OCI-LY7 (cell line): ENCODE measurements at regions not wholly inside any gene's neighbourhood (a gene's known extent, or its start where the extent isn't known, plus 50 kb on each side); places are given as distances from the start of the nearest gene placed in this dataset.

Experiments
- BruUV-seq: library from RNA; stranded (reverse); fragments of 400-500 nt; replicated peaks from 2 replicates; lab custom pipeline; 2021; lab: Mats Ljungman, UMichigan
- CTCF ChIA-PET: fragments of 300-600 bp; sonication (Branson Sonifier 250); formaldehyde crosslinking; loops from one replicate; lab custom pipeline; 2022; ENCODE audit warnings: antibody characterized with exemption; ENCODE audit not compliant: unreplicated experiment; lab: Charles Lee
- POLR2A ChIA-PET: fragments of 300-600 bp; sonication (Branson Sonifier 250); formaldehyde crosslinking; loops from one replicate; lab custom pipeline; 2022; ENCODE audit warnings: antibody characterized with exemption; lab: Charles Lee
- DNase-seq: peaks from one replicate; pipeline ENCODE4 v3.0.0-alpha.2; 2015; ENCODE audit warnings: low spot score
- H2AFZ ChIP-seq: fragments of 200-600 bp; sonication (generic), shearing (Covaris generic); 2 replicates; pipeline ENCODE4 v1.6.1; 2014; ENCODE audit warnings: mild to moderate bottlenecking, antibody characterized with exemption, low read length, moderate library complexity
- H3K27ac ChIP-seq: fragments of 200-600 bp; sonication (generic); 2 replicates; pipeline ENCODE4 v1.5.1; 2014; ENCODE audit warnings: mixed run types, low read depth, mild to moderate bottlenecking, moderate library complexity, low read length, inconsistent platforms; ENCODE audit not compliant: poor library complexity, severe bottlenecking
- H3K36me3 ChIP-seq: fragments of 200-600 bp; sonication (generic); 2 replicates; pipeline ENCODE4 v1.6.1; 2014; ENCODE audit warnings: mild to moderate bottlenecking, antibody characterized with exemption, low read length, moderate library complexity, mixed read lengths; ENCODE audit not compliant: insufficient read depth
- H3K4me1 ChIP-seq: fragments of 200-600 bp; sonication (generic); 2 replicates; pipeline ENCODE4 v1.5.1; 2014; ENCODE audit warnings: mild to moderate bottlenecking, low read length; ENCODE audit not compliant: insufficient read depth, poor library complexity, severe bottlenecking
- H3K4me2 ChIP-seq: fragments of 200-600 bp; sonication (generic); 2 replicates; pipeline ENCODE4 v1.6.1; 2014; ENCODE audit warnings: mild to moderate bottlenecking, low read length
- H3K4me3 ChIP-seq: fragments of 200-600 bp; sonication (generic); 2 replicates; pipeline ENCODE4 v1.5.1; 2014; ENCODE audit warnings: mild to moderate bottlenecking, low read depth, low read length; ENCODE audit not compliant: poor library complexity, severe bottlenecking
- H3K79me2 ChIP-seq: fragments of 200-600 bp; sonication (generic); 2 replicates; pipeline ENCODE4 v1.6.1; 2016; ENCODE audit warnings: low read depth, mild to moderate bottlenecking, low read length, moderate library complexity, mixed read lengths; ENCODE audit not compliant: insufficient read depth
- H3K9me2 ChIP-seq: fragments of 200-600 bp; sonication (generic); 2 replicates; pipeline ENCODE4 v1.6.1; 2016; ENCODE audit warnings: mild to moderate bottlenecking, low read length, mixed read lengths; ENCODE audit not compliant: insufficient read depth
- H3K9me3 ChIP-seq: fragments of 200-600 bp; sonication (generic); 2 replicates; pipeline ENCODE4 v1.6.1; 2014; ENCODE audit warnings: mild to moderate bottlenecking, mixed run types, low read length, mixed read lengths
- H4K20me1 ChIP-seq: fragments of 200-600 bp; sonication (generic); 2 replicates; pipeline ENCODE4 v1.6.1; 2014; ENCODE audit warnings: mild to moderate bottlenecking, antibody characterized with exemption, low read length, moderate library complexity, mixed read lengths; ENCODE audit not compliant: insufficient read depth
- CTCF ChIP-seq: fragments of 200-600 bp; sonication (generic); conservative IDR thresholded peaks from 2 replicates; pipeline ENCODE4 v1.5.1; 2014; ENCODE audit warnings: mild to moderate bottlenecking, antibody characterized with exemption, low read length, moderate library complexity, mixed read lengths
- EZH2phosphoT487 ChIP-seq: fragments of 200-600 bp; sonication (generic); IDR thresholded peaks from 2 replicates; pipeline ENCODE4 v1.6.1; 2018; ENCODE audit warnings: low read depth, borderline replicate concordance, mild to moderate bottlenecking, mixed run types, antibody characterized with exemption, low read length, moderate library complexity, mixed read lengths
- intact Hi-C: fragments of 100-400 bp; cut with micrococcal nuclease; formaldehyde crosslinking; loops from one replicate; pipeline ENCODE4 v1.10.0; 2022; ENCODE audit not compliant: unreplicated experiment

GRCh38 chr4:129346734-129347133 is 250.8 kb downstream of the C4orf33 start:
- Histone ChIP-seq H3K27ac (no peak overlapping the region), H4K20me1 (no peaks in the 10 kb centered on the region), H3K36me3 (no peaks in the 10 kb centered on the region), H3K4me3 (no peak overlapping the region), H3K9me3 (no peaks in the 10 kb centered on the region), H3K79me2 (no peaks in the 10 kb centered on the region), H2AFZ (no peak overlapping the region), H3K4me2 (no peak overlapping the region), H3K4me1 (no peaks in the 10 kb centered on the region), H3K9me2 (no peaks in the 10 kb centered on the region)
- TF ChIP-seq EZH2phosphoT487 (no peak), CTCF (no peak)
- intact Hi-C loops = no loop called here
- no TSS peak for BruUV-seq
- no peak for DNase-seq
- ChIA-PET POLR2A (interaction anchor here (0.7 to 0.9 kb wide), 2 partner anchors 11 to 14 kb away, joined by 3 to 4 read pairs; no protein-coding TSS in a partner anchor), CTCF (no interaction called here)

- Histone ChIP-seq H3K79me2 (no peaks in the 10 kb centered on the region), H3K36me3 (no peaks in the 10 kb centered on the region), H3K4me3 (no peak overlapping the region), H3K4me1 (no peaks in the 10 kb centered on the region), H3K27ac (no peak overlapping the region), H2AFZ (no peak overlapping the region), H3K4me2 (no peak overlapping the region), H3K9me3 (no peaks in the 10 kb centered on the region), H4K20me1 (no peaks in the 10 kb centered on the region), H3K9me2 (no peaks in the 10 kb centered on the region)
- intact Hi-C loops = no loop called here
- no TSS peak for BruUV-seq
- no peak for TF ChIP-seq CTCF
- no peak for TF ChIP-seq EZH2phosphoT487
- ChIA-PET POLR2A (interaction anchor here (0.9 to 1.1 kb wide), 2 partner anchors 10 to 12 kb away, joined by 3 to 4 read pairs; no protein-coding TSS in a partner anchor), CTCF (no interaction called here)
- DNase-seq = no peak
Observed at GRCh38 chr4:129350834-129351721, 255.1 kb downstream of the C4orf33 start.

GRCh38 chr4:129352480-129352879 is 256.5 kb downstream of the C4orf33 start:
- DNase-seq = no peak

More at GRCh38 chr4:129352480-129352879, 256.5 kb downstream of the C4orf33 start:
- no peaks in the 10 kb centered on the region for H4K20me1 ChIP-seq
- intact Hi-C loops = no loop called here
- no peaks in the 10 kb centered on the region for H3K4me1 ChIP-seq
- H3K9me2 ChIP-seq = no peaks in the 10 kb centered on the region
- no peak overlapping the region for H3K4me2 ChIP-seq
- H3K9me3 ChIP-seq = no peaks in the 10 kb centered on the region
- BruUV-seq = no TSS peak
- ChIA-PET POLR2A (interaction anchor here (0.6 to 0.9 kb wide), 3 partner anchors 10 to 275 kb away, joined by 3 read pairs; no protein-coding TSS in a partner anchor), CTCF (no interaction called here)
- H3K27ac ChIP-seq = no peak overlapping the region
- H3K4me3 ChIP-seq = no peak overlapping the region
- no peak for TF ChIP-seq EZH2phosphoT487
- no peak for TF ChIP-seq CTCF
- no peak overlapping the region for H2AFZ ChIP-seq
- H3K79me2 ChIP-seq = no peaks in the 10 kb centered on the region
- H3K36me3 ChIP-seq = no peaks in the 10 kb centered on the region
